CD4-positive, alpha-beta T cell treated with Interleukin-12 subunit alpha and Interleukin-12 subunit beta, for 1 hour (primary cell): ENCODE measurements at regions not wholly inside any gene's neighbourhood (a gene's known extent, or its start where the extent isn't known, plus 50 kb on each side); places are given as distances from the start of the nearest gene placed in this dataset.
A peak's percentile ranks its signal among the peaks of the same experiment; 100 is the strongest.
"Not testable (repeated sequence)": the region's sequence is repeated elsewhere in the genome, so short reads cannot be mapped to it uniquely, and the experiment has no call there.

Source experiments
- DNase-seq: peaks from one replicate; pipeline ENCODE4 v3.0.0-alpha.2; 2020

- DNase-seq: no peak
Measured at GRCh38 chr11:29480981-29481380, 535.8 kb downstream of the KCNA4 start.

GRCh38 chr11:29458252-29458651 lies 558.6 kb downstream of the KCNA4 start:
- no peak for DNase-seq

- no peak for DNase-seq
Measured at GRCh38 chr11:29452146-29452545, 564.7 kb downstream of the KCNA4 start.

- DNase-seq: no peak
Measured at GRCh38 chr11:29449281-29450074, 567.4 kb downstream of the KCNA4 start.

DNA sequence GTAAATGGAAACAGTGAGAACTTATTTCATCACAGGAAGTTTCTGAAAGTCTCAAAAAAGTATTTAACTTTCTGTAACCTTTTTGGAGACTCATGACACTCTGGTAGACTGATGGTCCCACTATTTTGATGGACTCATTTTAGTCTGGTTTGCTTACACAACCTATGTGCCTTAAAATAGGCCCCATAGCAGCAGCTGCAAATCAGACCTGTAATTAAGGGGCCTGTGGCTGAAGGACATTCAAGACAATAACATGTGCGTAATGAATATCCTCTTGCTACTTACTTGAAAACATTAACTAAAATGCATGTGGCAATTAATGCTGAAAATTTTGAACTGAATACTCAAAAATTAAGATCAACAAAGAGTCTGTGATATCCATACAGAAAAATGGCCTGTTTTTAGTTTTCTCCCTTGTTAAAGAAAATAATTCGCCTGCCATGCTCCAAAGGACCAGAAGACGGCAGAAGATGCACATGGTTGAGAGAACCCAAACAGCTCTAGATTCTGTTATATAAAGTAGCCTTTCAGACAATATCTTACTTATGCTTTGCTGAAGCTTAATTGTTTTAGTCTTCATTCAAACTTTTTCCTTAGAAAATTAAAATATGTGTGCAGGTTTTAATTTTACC lies 568.5 kb downstream of the KCNA4 start:
- DNase-seq: no peak

GRCh38 chr11:29447821-29448220 lies 569.0 kb downstream of the KCNA4 start:
- DNase-seq: no peak

- no peak for DNase-seq
Measured at GRCh38 chr11:29446132-29446531, 570.7 kb downstream of the KCNA4 start.

- DNase-seq: not testable (repeated sequence)
Measured at GRCh38 chr11:29445191-29445590, 571.6 kb downstream of the KCNA4 start.

DNA sequence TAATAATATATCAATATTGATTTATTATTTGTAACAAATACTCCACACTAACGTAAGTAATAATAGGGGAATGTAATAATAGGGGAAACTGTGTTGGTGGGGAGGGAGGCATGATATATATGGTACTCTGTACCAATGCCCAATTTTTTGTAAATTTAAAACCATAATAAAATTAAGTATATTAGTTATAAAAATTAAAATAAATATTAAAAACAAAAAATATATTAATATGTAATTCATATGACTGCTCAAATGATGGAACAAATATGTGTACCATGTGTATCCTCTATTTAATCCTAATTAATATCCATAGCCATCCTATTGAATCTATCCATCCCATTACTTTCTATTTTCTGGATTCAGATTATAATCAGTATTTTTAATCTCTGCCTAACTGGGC lies 578.0 kb downstream of the KCNA4 start:
- no peak for DNase-seq

GRCh38 chr11:29435421-29435820 lies 581.4 kb downstream of the KCNA4 start:
- DNase-seq: no peak

DNA sequence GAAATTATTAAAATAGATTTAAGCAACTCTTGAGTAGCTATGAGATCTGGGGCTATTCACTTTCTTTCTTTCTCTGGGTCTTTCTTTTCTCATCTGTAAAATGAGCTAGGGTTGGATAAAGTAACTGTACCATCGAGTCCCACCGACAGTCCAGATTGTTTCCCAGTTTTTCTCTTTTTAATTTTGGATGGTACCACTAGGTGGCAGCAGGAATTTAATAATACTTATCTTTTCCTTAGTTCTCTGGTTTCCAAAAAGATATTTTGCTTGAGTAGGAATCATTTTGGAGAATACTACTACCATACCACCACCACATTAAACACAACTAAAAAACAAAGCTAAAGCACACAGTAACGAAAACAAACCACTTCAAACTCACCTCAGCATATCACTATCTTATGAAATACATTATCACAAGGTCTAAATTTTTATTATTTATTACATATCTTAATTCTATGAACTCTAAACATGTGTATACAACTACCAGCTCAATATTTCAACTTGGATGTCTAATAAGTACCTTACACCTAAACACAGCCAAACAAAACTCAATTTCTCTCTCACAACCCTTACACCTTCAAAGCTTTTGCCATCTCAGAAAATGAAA lies 584.0 kb downstream of the KCNA4 start:
- no peak for DNase-seq

DNA sequence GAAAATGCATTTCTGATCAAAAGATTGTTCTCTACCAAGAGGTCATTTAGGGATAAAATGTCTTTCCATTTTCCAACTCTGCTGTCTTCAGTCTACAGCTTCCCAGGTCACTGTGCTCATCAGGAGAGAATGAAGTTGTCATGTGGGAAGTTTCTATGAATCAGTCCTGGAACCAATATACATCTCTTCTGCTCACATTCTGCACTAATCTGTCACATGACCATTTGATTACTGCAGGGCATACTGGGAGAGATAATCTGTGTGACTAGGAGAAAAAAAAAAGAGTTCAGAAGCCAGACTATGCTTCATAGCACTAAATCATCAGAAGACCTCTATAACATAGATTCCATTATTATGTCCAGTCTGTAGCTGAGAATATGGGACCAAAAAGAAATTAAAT lies 611.5 kb downstream of the KCNA4 start:
- no peak for DNase-seq

DNA sequence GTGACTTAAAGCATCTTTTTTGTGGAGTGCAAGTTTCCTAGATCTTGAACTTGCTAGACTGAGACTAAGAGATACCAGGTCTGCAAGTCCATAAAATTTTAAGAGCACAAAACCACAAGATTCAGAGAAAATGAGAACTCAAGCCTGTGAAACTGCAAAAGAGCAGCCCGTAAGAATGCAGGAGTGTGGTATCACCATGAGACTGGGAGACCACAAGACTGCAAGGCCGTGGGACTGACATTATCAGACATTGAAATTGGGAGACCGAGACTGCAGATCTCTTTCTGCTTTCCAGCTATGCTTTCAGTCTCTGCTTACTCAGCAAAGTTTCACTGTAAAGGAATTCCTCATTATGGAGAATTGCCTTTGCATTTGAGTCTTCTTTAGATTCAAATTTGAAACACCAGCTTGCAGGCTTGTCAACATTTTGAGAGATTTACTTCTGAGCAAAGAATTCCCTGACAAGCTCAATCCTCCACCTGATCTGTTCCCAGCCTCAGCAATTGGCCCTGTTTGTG lies 621.2 kb downstream of the KCNA4 start:
- no peak for DNase-seq

DNA sequence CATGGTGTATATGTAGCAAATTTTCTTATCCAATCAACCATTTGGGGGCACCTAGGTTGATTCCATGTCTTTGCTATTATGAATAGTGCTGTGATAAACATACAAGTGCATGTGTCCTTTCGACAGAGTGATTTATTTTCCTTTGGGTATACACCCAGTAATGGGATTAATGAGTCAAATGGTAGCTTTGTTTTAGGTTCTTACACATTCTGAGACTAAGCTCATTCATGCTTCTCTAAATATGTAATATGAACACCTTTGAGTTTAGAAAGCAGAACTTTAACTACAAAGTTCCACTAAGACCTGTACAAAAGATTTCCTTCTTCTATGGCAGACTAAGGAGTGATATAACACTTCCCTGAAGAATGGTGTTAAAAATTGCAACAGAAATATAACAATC lies 627.0 kb downstream of the KCNA4 start:
- no peak for DNase-seq

- DNase-seq: no peak
Measured at GRCh38 chr11:29373725-29374124, 643.1 kb downstream of the KCNA4 start.

DNA sequence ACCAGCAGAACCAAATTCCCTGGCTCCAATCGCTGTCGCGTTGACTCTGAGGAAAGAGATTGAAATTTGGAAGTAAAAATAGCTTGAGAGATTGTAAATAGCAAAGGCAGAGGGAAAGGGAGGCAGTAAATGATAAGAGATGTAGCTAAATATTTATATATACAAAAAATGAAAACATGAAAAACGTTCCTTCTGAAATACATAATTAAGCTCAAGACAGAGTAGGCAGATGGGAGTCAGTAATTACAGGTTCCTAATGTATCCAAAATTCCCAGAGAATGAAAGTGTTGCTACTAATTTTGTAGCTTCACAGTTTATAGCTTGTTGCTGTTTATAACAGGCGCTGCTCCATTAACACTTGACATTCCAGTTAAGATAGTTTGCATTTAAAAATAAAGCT lies 648.7 kb downstream of the KCNA4 start:
- DNase-seq: no peak

- DNase-seq: no peak
Measured at GRCh38 chr11:29364006-29364405, 652.8 kb downstream of the KCNA4 start.

DNA sequence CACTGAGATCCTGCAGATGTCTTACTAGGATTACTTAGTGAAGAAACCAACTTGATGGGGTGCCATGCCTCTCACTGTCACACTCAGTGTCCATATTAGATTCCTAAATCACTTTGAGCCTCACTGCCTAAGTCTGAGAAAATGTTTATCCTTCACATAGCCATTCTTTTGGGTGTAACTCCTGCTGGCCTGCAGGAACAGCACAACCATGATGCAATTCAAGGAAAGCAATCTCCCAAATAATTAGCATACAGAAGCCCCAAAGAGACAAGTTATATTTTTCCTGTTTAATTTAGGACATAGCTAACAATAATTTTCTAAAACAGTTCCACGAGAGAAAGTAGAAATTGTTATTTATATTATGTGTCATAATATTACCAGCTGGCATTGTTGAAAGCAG lies 655.5 kb downstream of the KCNA4 start:
- no peak for DNase-seq

GRCh38 chr11:29353833-29354232 lies 663.0 kb downstream of the KCNA4 start:
- DNase-seq: no peak

DNA sequence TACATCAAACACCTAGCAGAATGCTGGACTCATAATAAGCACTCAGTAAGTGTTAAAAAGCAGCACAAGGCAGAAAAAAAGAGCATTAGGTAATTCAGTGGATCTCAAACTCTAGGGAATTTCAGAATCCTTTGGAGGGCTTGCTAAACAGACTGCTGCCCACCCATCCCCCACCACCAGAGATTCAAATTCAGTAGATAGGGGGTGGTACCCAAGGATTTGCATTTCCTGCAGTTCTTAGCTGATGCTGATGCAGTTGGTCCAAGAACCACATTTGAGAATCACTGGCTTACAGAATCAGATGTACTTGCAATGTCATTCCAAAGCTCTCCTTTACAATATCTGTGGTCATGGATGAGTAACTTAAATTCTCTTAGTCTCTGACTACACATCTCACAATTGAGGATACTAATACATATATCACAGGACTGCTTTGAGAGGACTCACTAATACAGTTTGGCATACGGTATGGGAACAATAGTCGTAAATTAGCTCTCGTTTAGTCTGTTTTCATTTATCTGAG lies 664.5 kb downstream of the KCNA4 start:
- DNase-seq: no peak

DNA sequence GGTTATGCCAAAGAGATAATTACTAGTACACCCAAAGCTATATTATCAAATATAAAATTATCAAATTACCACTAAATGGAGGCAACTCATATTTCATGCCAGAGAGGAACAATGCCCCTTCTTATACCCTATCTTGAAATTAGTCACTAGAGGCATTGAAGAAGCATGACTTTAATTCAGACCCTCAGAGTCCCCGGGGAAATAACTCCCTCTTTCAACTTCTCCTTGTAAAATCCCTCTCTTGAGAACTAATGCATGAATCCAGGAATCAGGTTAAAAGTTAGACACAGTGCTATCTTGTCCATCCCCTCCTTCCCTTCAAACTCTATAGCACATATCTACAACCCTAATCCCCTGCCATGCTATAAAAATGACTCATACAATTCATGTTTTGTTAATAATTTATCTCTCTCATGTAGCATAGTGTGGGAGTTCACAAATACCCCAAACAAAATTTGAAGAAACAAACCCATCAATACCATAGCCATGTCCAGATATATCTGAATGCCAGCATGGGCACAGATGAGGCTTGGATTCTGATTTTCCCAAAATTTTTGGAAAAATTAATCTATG lies 665.4 kb downstream of the KCNA4 start:
- DNase-seq: no peak

- peak; percentile 4 for DNase-seq
Measured at GRCh38 chr11:29343465-29344333, 673.1 kb downstream of the KCNA4 start.
